Ectodermal cell (in vitro differentiated cells): ENCODE measurements at regions not wholly inside any gene's neighbourhood (a gene's known extent, or its start where the extent isn't known, plus 50 kb on each side); places are given as distances from the start of the nearest gene placed in this dataset.

Experiments used
- H3K27ac ChIP-seq: 2 replicates; pipeline ENCODE4 v1.7.0; 2013; ENCODE audit warnings: mild to moderate bottlenecking, low read depth, low read length; ENCODE audit not compliant: insufficient read depth, poor library complexity, severe bottlenecking
- H3K27me3 ChIP-seq: 2 replicates; pipeline ENCODE4 v1.7.0; 2013; ENCODE audit warnings: mild to moderate bottlenecking, low read length; ENCODE audit not compliant: insufficient read depth, control insufficient read depth, poor library complexity, severe bottlenecking
- H3K36me3 ChIP-seq: one replicate; pipeline ENCODE4 v1.7.0; 2013; ENCODE audit warnings: low read length; ENCODE audit not compliant: control insufficient read depth, insufficient read depth
- H3K4me1 ChIP-seq: one replicate; pipeline ENCODE4 v1.7.0; 2013; ENCODE audit warnings: low read length; ENCODE audit not compliant: control insufficient read depth, insufficient read depth
- H3K4me3 ChIP-seq: 2 replicates; pipeline ENCODE4 v1.7.0; 2013; ENCODE audit warnings: low read depth, low read length, control low read depth; ENCODE audit not compliant: insufficient read depth
- H3K9me3 ChIP-seq: 2 replicates; pipeline ENCODE4 v1.7.0; 2013; ENCODE audit warnings: mild to moderate bottlenecking, low read length, moderate library complexity; ENCODE audit not compliant: control insufficient read depth
- WGBS, 2 experiments: methylation state at CpG; one replicate each; pipeline ENCODE4 v1.1.7; 2013; ENCODE audit warnings: missing lambda C conversion rate in 2 of 2; 5-methylcytosine and 5-hydroxymethylcytosine counted together

DNA sequence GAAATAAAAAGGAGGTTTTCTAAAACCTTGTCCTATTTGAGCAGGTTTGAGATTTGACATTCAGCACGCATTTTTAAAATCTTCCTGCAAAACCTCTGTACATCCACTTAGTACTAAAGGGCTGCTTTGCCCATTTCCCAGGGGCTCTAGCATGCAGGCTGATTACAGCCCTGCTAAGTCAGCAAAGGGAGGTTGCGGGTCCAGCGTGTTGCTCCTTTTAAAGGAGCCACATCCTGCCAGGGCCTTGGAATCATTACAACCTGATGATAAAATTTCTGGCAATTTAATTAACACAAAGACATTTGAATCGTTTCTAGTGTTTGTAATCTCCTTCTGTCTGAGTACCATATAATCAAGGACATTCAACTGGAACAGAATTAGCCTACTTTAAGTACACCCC lies 455.1 kb upstream of the CITED2 start:
- 91 to 96% methylated on average over 4 of the region's 4 CpGs for WGBS, 2 experiments
- H3K4me3 ChIP-seq: no peak overlapping the region

DNA sequence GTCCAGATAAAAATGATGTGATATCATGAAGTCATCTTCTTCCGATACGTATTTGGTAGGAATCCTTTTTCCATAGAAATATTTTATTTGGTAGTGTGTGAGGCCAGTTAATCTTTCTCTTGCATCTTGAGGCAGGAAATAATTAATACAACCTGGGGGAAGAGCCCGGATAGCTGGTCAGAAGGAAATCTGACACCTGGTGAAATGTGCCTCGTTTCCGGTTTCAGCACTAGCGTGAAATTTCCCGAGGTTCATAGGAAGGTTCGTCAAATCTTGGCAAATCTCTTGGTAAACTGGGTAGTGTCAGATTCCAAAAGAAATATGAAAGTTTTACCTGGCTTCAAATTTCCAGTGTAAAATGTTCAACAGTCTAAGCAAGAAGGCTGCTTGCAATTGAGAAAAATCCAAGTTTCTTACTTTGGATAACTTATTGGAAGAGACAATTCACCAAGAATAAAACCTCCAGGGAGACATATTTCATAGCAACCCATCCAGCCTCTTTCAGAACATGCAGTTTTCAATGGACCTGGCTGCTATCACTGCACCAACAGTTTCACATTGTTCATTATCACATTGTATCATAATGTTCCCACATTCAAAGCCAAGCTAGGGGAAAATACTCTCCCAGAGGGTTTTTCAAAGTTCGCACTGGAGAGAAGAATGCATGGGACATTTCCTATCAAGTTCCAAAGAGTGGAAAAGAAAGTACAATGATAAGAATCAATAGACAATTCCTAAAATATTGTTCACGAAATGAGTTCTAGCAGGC lies 454.5 kb upstream of the CITED2 start:
- H3K4me3 ChIP-seq: no peak overlapping the region
- no peaks in the 10 kb centered on the region for H3K27me3 ChIP-seq
- no peaks in the 10 kb centered on the region for H3K36me3 ChIP-seq
- no peaks in the 10 kb centered on the region for H3K9me3 ChIP-seq
- no peaks in the 10 kb centered on the region for H3K4me1 ChIP-seq
- no peak overlapping the region for H3K27ac ChIP-seq
- 95 to 96% methylated on average over 10 of the region's 10 CpGs for WGBS, 2 experiments

More for the DNA sequence above, 455.1 kb upstream of the CITED2 start:
- no peak overlapping the region for H3K27ac ChIP-seq
- no peaks in the 10 kb centered on the region for H3K4me1 ChIP-seq
- no peaks in the 10 kb centered on the region for H3K36me3 ChIP-seq
- H3K27me3 ChIP-seq: no peaks in the 10 kb centered on the region
- no peaks in the 10 kb centered on the region for H3K9me3 ChIP-seq

DNA sequence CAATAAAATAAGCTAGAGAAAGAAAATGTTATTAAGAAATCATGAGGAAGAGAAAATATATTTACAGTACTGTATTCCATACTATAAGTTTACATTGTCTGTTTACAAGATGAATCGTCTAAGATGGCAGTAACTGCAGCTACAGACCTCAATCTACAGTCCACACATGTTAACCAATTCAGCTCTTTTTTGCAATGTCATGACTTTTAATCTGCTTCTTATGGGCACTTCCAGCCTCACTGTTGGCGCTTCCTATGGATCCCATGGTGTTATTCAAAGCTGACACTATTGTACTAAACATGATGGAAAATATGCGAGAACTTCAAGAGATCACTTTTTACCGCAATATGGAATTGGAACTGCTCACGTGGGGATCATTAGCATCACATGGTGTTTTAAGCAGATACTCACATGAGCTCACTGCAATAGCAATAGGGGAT lies 451.5 kb upstream of the CITED2 start:
- WGBS, 2 experiments: 96 to 97% methylated on average over 5 of the region's 5 CpGs
- H3K27me3 ChIP-seq: no peaks in the 10 kb centered on the region
- H3K36me3 ChIP-seq: no peaks in the 10 kb centered on the region
- H3K9me3 ChIP-seq: no peaks in the 10 kb centered on the region
- no peaks in the 10 kb centered on the region for H3K4me1 ChIP-seq
- H3K27ac ChIP-seq: no peak overlapping the region
- no peak overlapping the region for H3K4me3 ChIP-seq

DNA sequence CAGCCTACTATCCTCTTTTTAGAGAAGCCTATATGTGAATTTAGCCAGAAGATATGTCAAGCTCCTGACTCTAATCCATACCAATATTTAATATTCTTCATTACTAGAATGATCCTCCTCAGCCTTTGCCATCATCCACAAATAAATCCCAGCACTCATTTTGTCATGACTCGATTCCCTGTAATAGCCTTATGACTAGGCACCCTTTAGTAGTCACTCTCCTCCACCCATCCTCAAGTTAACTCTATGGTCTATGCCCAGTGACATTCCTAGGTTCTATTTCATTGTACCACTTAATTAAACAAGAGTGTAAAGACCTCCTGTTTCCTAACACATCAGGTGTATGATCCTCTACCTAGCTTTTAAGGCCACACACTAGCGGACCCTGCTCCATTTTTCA lies 450.4 kb upstream of the CITED2 start:
- H3K4me3 ChIP-seq: no peak overlapping the region
- H3K27me3 ChIP-seq: no peaks in the 10 kb centered on the region
- H3K36me3 ChIP-seq: no peaks in the 10 kb centered on the region
- H3K27ac ChIP-seq: no peak overlapping the region
- 94 to 99% methylated on average over 2 of the region's 2 CpGs for WGBS, 2 experiments
- H3K4me1 ChIP-seq: no peaks in the 10 kb centered on the region
- no peaks in the 10 kb centered on the region for H3K9me3 ChIP-seq

DNA sequence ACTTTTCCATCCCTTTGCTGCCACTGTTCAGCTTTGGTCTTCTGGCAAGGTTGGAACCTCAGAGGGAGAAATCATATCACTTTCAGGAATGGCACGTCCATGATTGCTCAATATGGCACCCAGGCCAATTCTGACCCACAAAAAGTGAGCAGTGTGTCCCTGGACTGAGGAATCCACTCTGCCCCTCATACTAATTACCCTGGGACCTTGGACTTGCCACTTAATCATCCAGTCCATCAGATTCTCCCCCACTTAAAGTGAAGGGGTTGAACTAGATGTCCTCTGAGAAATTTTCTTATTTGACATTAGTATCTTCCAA lies 449.3 kb upstream of the CITED2 start:
- no peaks in the 10 kb centered on the region for H3K36me3 ChIP-seq
- no peak overlapping the region for H3K4me3 ChIP-seq
- H3K27ac ChIP-seq: no peak overlapping the region
- WGBS, 2 experiments: 87 to 96% methylated on average over 1 of the region's 1 CpG
- no peaks in the 10 kb centered on the region for H3K27me3 ChIP-seq
- H3K9me3 ChIP-seq: no peaks in the 10 kb centered on the region
- H3K4me1 ChIP-seq: no peaks in the 10 kb centered on the region

DNA sequence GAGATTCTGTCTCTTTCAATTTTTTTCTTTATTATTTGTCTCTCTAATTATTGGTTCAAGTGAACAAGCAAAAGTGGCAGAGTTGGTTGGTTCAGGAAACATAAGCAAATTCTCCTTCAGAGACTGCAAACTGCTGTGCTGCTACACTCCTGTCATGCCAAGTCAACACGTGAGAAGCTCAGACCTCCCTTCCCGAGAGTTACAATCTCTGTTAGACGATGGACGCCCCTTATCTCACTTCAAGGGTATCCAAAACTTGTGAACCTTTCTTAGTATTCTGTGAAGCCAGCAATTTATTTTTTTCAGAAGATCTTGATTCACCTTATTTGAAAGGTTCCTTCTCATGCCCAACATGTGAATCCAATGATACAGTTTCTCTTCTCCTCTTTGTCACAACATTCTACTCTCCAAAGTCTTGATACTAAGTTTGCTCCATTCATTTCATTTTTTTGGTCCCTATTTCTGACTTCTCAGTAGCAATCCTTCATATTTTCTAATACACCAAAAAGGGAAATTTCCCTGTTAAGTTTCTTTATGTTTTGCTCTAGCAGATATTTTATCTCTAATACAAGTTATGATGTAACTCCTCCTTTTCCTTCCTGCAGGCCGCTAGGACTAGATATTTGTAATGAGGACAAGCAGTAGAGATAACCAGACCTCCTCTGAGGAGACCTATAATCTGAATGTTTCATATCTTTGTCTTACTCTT lies 448.8 kb upstream of the CITED2 start:
- Histone ChIP-seq H3K27ac (no peak overlapping the region), H3K4me3 (no peak overlapping the region), H3K36me3 (no peaks in the 10 kb centered on the region), H3K9me3 (no peaks in the 10 kb centered on the region), H3K4me1 (no peaks in the 10 kb centered on the region), H3K27me3 (no peaks in the 10 kb centered on the region)
- 81 to 83% methylated on average over 4 to 5 of the region's 5 CpGs for WGBS, 2 experiments

DNA sequence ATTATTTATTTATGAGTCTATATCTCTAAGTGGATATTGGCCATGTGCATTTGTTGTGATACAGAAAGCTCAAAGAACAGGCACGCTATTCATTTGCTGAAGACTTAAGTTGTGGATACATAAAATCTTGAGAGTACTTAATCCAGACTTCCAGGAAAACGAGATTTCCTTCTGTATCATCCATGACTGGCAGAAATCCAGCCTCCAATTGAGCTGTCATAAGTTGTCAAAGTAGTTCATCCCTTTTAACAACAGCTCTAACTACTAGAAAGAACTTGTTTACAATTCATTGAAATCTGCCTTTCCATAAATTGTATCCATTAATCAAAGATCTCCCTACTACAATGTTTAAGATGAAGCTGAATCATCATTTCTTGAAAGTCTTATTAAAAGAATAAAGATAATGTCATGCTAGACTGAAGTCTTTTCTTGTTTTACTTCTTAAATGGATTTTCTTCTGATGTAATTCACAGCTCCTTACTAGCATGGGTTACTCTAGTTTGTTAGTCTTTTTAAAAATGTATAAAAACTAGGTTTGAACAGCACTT lies 447.3 kb upstream of the CITED2 start:
- H3K9me3 ChIP-seq: no peaks in the 10 kb centered on the region
- H3K27ac ChIP-seq: no peak overlapping the region
- H3K36me3 ChIP-seq: no peaks in the 10 kb centered on the region
- H3K27me3 ChIP-seq: no peaks in the 10 kb centered on the region
- 89 to 93% methylated on average over 2 of the region's 2 CpGs for WGBS, 2 experiments
- H3K4me3 ChIP-seq: no peak overlapping the region
- H3K4me1 ChIP-seq: no peaks in the 10 kb centered on the region

DNA sequence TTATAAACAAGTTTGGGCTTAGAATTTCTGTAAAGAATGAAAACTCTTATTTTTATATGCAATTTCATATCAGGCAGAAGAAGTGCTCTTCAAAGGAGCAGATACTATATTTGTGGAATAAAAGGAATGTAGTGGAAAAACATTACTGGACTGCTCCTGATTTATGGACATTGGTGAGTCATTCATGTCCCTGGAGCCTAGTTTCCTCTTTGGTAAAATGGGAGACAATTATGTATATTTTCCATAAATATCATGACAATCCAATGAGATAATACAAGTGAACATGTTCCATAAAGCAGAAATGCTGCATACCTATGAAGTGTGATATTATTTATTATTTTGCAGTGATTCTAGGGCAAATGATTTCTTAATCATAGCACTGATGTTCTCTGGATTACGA lies 445.8 kb upstream of the CITED2 start:
- no peaks in the 10 kb centered on the region for H3K36me3 ChIP-seq
- WGBS, 2 experiments: 91 to 94% methylated on average over 1 of the region's 1 CpG
- H3K4me3 ChIP-seq: no peak overlapping the region
- H3K27ac ChIP-seq: no peak overlapping the region
- no peaks in the 10 kb centered on the region for H3K9me3 ChIP-seq
- no peaks in the 10 kb centered on the region for H3K27me3 ChIP-seq
- H3K4me1 ChIP-seq: no peaks in the 10 kb centered on the region

DNA sequence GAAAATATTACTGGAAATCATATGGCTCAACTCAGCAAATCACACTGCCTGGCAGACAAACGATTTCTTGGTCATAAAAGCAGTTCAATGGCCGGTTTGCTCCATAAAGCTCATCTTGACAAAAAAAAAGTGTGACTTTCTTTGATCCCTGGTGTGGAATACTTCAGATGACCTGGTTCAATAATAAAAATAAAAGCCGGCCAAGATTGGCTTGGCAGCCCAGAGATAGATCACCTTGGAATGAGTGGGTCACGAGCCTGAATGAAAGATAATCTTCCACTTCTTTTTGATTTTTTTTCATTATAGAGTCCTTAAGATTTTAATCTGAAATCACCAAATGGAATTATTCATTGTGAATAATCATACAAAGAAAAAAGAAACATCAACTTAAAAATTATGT lies 445.3 kb upstream of the CITED2 start:
- Histone ChIP-seq H3K4me1 (no peaks in the 10 kb centered on the region), H3K4me3 (no peak overlapping the region), H3K9me3 (no peaks in the 10 kb centered on the region), H3K27me3 (no peaks in the 10 kb centered on the region), H3K27ac (no peak overlapping the region), H3K36me3 (no peaks in the 10 kb centered on the region)
- WGBS, 2 experiments: 93 to 97% methylated on average over 3 to 4 of the region's 4 CpGs

DNA sequence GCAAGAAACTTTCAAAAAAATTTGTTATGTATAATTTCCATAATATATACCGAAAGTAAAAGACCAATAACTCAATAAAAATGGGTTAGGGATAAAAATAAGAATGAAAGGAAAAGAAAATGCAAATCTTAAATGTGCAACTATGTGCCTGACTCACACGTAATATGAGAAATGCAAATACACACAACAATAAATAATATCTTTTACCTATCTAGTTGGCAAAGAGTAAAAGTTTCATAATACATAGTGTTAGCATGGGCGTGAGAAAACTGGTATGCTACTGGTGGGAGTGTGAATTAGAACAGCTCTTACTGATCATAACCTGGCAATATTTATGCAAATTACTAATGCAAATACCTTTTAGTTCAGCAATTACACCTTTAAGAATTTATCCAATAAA lies 438.5 kb upstream of the CITED2 start:
- H3K27ac ChIP-seq: no peak overlapping the region
- no peaks in the 10 kb centered on the region for H3K27me3 ChIP-seq
- no peaks in the 10 kb centered on the region for H3K9me3 ChIP-seq
- H3K36me3 ChIP-seq: no peaks in the 10 kb centered on the region
- H3K4me1 ChIP-seq: no peaks in the 10 kb centered on the region
- WGBS, 2 experiments: no CpG with 5 or more reads among the region's 3 CpGs
- no peak overlapping the region for H3K4me3 ChIP-seq
